DOHH2 (cell line): ENCODE measurements at regions not wholly inside any gene's neighbourhood (a gene's known extent, or its start where the extent isn't known, plus 50 kb on each side); places are given as distances from the start of the nearest gene placed in this dataset.

Experiments used
- H3F3A ChIP-seq: fragments of 200-600 bp; sonication (generic), shearing (Covaris generic); 2 replicates; pipeline ENCODE4 v1.6.0; 2016; ENCODE audit warnings: antibody characterized with exemption, mild to moderate bottlenecking; ENCODE audit not compliant: control insufficient read depth, insufficient read depth
- H3K27ac ChIP-seq: fragments of 200-600 bp; sonication (generic); 2 replicates; pipeline ENCODE4 v1.5.1; 2014; ENCODE audit warnings: low read depth, mild to moderate bottlenecking, low read length, moderate library complexity
- H3K27me3 ChIP-seq: fragments of 200-600 bp; sonication (generic); 2 replicates; pipeline ENCODE4 v1.6.1; 2014; ENCODE audit warnings: mild to moderate bottlenecking, low read length, mixed read lengths; ENCODE audit not compliant: control insufficient read depth
- H3K36me3 ChIP-seq: fragments of 200-600 bp; sonication (generic); 2 replicates; pipeline ENCODE4 v1.6.1; 2014; ENCODE audit warnings: mild to moderate bottlenecking, low read length, moderate library complexity, mixed read lengths; ENCODE audit not compliant: control insufficient read depth
- H3K4me1 ChIP-seq: fragments of 200-600 bp; sonication (generic); 2 replicates; pipeline ENCODE4 v1.6.1; 2014; ENCODE audit warnings: mild to moderate bottlenecking, low read length, mixed read lengths; ENCODE audit not compliant: control insufficient read depth
- H3K4me2 ChIP-seq: fragments of 200-600 bp; sonication (generic); 2 replicates; pipeline ENCODE4 v1.6.0; 2014; ENCODE audit warnings: mild to moderate bottlenecking, low read length, moderate library complexity
- H3K4me3 ChIP-seq: fragments of 200-600 bp; sonication (generic); 2 replicates; pipeline ENCODE4 v1.5.1; 2014; ENCODE audit warnings: mild to moderate bottlenecking, low read length, mixed read lengths
- H3K79me2 ChIP-seq: fragments of 200-600 bp; sonication (generic); 2 replicates; pipeline ENCODE4 v1.6.1; 2014; ENCODE audit warnings: mild to moderate bottlenecking, low read length, mixed read lengths; ENCODE audit not compliant: control insufficient read depth
- H3K9me2 ChIP-seq: fragments of 200-600 bp; sonication (generic); replicated peaks from 2 replicates; pipeline ENCODE4 v1.6.1; 2014; ENCODE audit warnings: mild to moderate bottlenecking, low read length, mixed read lengths; ENCODE audit not compliant: control insufficient read depth
- H3K9me3 ChIP-seq: fragments of 200-600 bp; sonication (generic); 2 replicates; pipeline ENCODE4 v1.6.1; 2014; ENCODE audit warnings: antibody characterized with exemption, low read length, mixed read lengths; ENCODE audit not compliant: control insufficient read depth, insufficient read depth
- H4K20me1 ChIP-seq: fragments of 200-600 bp; sonication (generic); 2 replicates; pipeline ENCODE4 v1.6.0; 2014; ENCODE audit warnings: low read depth, mild to moderate bottlenecking, antibody characterized with exemption, low read length, moderate library complexity; ENCODE audit not compliant: control insufficient read depth, insufficient read depth
- EZH2phosphoT487 ChIP-seq: fragments of 200-600 bp; sonication (generic); IDR thresholded peaks from 2 replicates; pipeline ENCODE4 v1.6.1; 2017; ENCODE audit warnings: borderline replicate concordance, mild to moderate bottlenecking, antibody characterized with exemption, low read length, moderate library complexity, mixed read lengths
- TF ChIP-seq, protein P1 (sequence below): fragments of 200-600 bp; sonication (generic); IDR thresholded peaks from one replicate; pipeline ENCODE4 v1.5.1; 2014; ENCODE audit warnings: antibody characterized with exemption, mild to moderate bottlenecking, low read depth, low read length; ENCODE audit not compliant: poor library complexity, severe bottlenecking

DNA sequence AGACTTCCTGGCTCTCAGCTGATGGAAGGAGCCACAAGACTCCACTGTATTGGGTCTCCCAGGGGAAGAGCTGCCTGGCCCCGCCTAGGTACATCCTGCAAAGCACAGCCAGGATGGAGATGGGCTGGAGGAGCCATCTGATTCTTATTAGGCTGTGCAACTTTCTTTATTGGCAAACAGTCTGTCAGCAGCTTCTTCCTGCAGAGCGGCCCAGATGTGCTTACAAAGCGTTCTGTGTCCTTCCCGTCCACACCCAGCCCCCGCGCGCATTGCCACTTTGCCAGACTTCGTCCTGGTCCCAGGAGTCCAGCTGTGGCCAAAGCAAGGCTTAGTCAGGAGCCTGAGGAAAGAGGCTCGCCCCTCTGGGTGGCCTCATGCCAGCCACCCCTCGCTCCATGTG is 409.3 kb downstream of the ZNF536 start:
- no peak overlapping the region for H3K27ac ChIP-seq
- TF ChIP-seq EZH2phosphoT487, result no peak
- TF ChIP-seq, protein P1, sequence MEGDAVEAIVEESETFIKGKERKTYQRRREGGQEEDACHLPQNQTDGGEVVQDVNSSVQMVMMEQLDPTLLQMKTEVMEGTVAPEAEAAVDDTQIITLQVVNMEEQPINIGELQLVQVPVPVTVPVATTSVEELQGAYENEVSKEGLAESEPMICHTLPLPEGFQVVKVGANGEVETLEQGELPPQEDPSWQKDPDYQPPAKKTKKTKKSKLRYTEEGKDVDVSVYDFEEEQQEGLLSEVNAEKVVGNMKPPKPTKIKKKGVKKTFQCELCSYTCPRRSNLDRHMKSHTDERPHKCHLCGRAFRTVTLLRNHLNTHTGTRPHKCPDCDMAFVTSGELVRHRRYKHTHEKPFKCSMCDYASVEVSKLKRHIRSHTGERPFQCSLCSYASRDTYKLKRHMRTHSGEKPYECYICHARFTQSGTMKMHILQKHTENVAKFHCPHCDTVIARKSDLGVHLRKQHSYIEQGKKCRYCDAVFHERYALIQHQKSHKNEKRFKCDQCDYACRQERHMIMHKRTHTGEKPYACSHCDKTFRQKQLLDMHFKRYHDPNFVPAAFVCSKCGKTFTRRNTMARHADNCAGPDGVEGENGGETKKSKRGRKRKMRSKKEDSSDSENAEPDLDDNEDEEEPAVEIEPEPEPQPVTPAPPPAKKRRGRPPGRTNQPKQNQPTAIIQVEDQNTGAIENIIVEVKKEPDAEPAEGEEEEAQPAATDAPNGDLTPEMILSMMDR, result no peak
- no peak overlapping the region for H3K4me3 ChIP-seq
- H3K4me1 ChIP-seq, result no peaks in the 10 kb centered on the region
- no peaks in the 10 kb centered on the region for H3F3A ChIP-seq
- no peaks in the 10 kb centered on the region for H3K27me3 ChIP-seq
- no peak overlapping the region for H3K4me2 ChIP-seq
- no peaks in the 10 kb centered on the region for H3K9me2 ChIP-seq
- H4K20me1 ChIP-seq, result no peaks in the 10 kb centered on the region
- H3K79me2 ChIP-seq, result no peaks in the 10 kb centered on the region
- no peaks in the 10 kb centered on the region for H3K36me3 ChIP-seq
- H3K9me3 ChIP-seq, result no peaks in the 10 kb centered on the region

DNA sequence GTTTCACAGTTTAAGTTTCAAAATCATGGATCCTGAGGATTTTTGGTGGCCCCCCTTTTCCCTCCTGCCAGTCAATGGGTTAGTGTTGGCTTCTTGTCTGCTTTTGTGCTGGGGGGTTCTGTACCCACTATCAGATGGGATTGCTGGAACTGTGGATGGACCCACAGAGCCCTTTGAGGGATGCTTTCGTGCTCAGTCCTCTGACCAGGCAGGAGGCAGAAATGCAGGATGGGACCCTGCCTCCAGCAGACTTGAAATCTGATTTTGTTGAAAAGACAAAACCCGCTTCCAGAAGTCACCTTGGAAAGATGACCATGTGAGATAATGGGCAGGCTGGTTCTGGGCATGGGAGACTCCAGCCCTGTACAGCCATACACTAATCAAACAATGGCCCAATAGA is 408.9 kb downstream of the ZNF536 start:
- Histone ChIP-seq H3F3A (no peaks in the 10 kb centered on the region), H3K9me2 (no peaks in the 10 kb centered on the region), H3K79me2 (no peaks in the 10 kb centered on the region), H3K36me3 (no peaks in the 10 kb centered on the region), H3K9me3 (no peaks in the 10 kb centered on the region), H3K4me2 (no peak overlapping the region), H3K27ac (no peak overlapping the region), H3K27me3 (no peaks in the 10 kb centered on the region), H4K20me1 (no peaks in the 10 kb centered on the region), H3K4me3 (no peak overlapping the region), H3K4me1 (no peaks in the 10 kb centered on the region)
- TF ChIP-seq EZH2phosphoT487, result no peak
- TF ChIP-seq, protein P1, result no peak

DNA sequence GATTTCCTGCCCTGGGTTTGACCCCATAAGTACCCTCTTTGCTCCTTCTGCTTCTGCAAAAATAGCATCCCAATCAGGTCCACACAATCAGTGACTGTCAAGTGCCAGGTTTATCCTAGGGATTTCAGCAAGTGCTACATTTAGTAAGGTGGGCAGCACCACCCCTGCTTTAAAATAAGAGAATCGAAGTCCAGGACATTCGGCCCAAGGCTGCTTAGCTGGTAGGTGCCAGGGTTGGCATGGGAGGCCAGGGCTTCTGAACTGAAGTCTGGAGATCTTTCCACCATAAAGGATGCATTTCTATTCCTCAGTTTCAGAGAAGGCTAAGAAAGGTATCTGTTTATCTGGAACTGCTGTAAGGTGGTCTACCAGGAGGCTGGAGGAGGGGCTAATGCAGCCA is 408.3 kb downstream of the ZNF536 start:
- no peaks in the 10 kb centered on the region for H3K79me2 ChIP-seq
- H3K36me3 ChIP-seq, result no peaks in the 10 kb centered on the region
- H3K4me3 ChIP-seq, result no peak overlapping the region
- H4K20me1 ChIP-seq, result no peaks in the 10 kb centered on the region
- TF ChIP-seq, protein P1, result no peak
- no peak for TF ChIP-seq EZH2phosphoT487
- H3K9me2 ChIP-seq, result no peaks in the 10 kb centered on the region
- no peaks in the 10 kb centered on the region for H3K4me1 ChIP-seq
- no peaks in the 10 kb centered on the region for H3F3A ChIP-seq
- no peak overlapping the region for H3K27ac ChIP-seq
- no peak overlapping the region for H3K4me2 ChIP-seq
- H3K9me3 ChIP-seq, result no peaks in the 10 kb centered on the region
- no peaks in the 10 kb centered on the region for H3K27me3 ChIP-seq

DNA sequence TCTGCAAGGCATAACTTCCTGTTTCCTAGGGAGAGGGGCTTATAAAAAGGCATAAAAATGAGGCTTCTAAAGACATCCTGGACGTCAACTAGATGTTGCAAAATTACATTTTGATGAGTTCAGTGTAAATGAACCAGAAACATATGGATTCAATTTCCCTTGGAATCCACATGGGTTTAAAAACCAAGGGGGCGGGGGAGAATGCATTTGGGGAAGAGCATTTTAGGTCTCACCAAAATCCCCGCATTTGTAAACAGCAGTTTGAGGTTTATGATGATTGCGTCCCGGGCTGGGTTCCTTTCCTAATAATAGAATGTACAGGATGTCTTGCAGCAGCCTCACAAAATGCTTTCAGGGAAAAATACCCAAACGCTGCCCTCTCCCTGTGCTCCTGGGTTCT is 407.8 kb downstream of the ZNF536 start:
- no peaks in the 10 kb centered on the region for H3F3A ChIP-seq
- no peak overlapping the region for H3K4me3 ChIP-seq
- no peak overlapping the region for H3K4me2 ChIP-seq
- no peaks in the 10 kb centered on the region for H3K79me2 ChIP-seq
- no peaks in the 10 kb centered on the region for H3K27me3 ChIP-seq
- H3K27ac ChIP-seq, result no peak overlapping the region
- H3K9me3 ChIP-seq, result no peaks in the 10 kb centered on the region
- H3K4me1 ChIP-seq, result no peaks in the 10 kb centered on the region
- no peaks in the 10 kb centered on the region for H3K9me2 ChIP-seq
- TF ChIP-seq, protein P1, result no peak
- no peak for TF ChIP-seq EZH2phosphoT487
- no peaks in the 10 kb centered on the region for H4K20me1 ChIP-seq
- H3K36me3 ChIP-seq, result no peaks in the 10 kb centered on the region
